ENCODE measurements at regions not wholly inside any gene's neighbourhood (a gene's known extent, or its start where the extent isn't known, plus 50 kb on each side); places are given as distances from the start of the nearest gene placed in this dataset.
"Not testable (repeated sequence)": the region's sequence is repeated elsewhere in the genome, so short reads cannot be mapped to it uniquely, and the experiment has no call there.

DNA sequence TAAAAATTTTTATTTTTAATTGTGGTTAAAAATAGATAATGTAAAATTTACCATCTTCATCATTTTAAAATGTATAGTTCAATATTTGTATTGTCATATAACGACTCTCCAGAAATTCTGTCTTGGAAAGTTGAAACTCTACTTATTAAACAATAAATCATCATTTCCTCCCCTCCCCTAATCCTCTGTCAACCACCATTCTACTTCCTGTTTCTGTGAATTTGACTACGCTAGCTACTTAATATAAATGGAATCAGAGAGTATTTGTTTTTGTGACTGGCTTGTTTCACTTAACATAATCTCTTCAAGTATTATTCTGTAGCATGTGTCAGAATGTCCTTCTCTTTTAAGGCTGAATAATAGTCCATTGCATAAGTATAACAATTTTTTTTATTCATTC is 729.0 kb upstream of the AADAT start:
- TF ChIP-seq, protein P1, sequence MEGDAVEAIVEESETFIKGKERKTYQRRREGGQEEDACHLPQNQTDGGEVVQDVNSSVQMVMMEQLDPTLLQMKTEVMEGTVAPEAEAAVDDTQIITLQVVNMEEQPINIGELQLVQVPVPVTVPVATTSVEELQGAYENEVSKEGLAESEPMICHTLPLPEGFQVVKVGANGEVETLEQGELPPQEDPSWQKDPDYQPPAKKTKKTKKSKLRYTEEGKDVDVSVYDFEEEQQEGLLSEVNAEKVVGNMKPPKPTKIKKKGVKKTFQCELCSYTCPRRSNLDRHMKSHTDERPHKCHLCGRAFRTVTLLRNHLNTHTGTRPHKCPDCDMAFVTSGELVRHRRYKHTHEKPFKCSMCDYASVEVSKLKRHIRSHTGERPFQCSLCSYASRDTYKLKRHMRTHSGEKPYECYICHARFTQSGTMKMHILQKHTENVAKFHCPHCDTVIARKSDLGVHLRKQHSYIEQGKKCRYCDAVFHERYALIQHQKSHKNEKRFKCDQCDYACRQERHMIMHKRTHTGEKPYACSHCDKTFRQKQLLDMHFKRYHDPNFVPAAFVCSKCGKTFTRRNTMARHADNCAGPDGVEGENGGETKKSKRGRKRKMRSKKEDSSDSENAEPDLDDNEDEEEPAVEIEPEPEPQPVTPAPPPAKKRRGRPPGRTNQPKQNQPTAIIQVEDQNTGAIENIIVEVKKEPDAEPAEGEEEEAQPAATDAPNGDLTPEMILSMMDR (IDR thresholded peaks at IDR 0.05; ENCODE audit: borderline replicate concordance, insufficient read depth, low read depth, low read length): no peak
- no peak overlapping the region for H3K4me3 ChIP-seq (ENCODE audit: low read depth, low read length)

DNA sequence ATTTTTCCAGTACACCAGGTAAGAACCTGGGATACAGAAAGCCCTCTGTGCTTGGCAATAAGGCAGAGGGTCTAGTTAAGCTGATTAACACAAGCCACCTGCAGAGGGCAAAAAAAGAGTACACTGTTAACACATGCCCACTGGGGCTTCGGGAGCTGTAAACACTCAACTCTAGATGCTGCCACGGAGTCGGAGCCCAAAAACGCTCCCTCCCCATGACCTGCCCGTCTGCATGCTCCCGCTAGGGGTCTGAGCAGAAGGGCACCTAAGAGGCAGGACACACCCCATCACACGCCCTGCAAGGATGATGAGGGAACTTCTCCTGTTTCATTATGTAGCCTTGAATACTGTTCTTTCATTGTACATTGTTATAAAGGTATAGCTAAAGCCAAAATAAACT is 715.6 kb upstream of the AADAT start:
- H3K4me3 ChIP-seq (ENCODE audit: low read depth, low read length): no peak overlapping the region
- TF ChIP-seq, protein P1 (IDR thresholded peaks at IDR 0.05; ENCODE audit: borderline replicate concordance, insufficient read depth, low read depth, low read length): no peak

DNA sequence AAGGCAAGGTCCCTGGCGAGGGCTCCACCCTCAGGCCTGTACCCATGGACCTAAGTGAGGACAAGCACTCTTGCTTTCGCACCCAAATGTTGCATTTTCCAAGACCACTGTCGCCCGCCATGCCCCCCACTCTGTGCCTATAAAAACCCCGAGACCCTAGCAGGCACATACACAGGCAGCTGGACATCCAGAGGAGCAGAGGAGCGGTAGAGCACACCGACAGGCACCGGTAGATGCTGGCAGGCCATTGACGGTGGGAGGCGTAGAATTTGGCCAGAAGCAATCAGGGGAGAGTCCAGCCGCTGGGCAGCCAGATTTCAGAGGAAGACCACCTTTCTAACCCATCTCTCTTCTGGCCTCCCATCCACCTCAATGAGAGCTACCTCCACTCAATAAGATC is 715.2 kb upstream of the AADAT start:
- no peak overlapping the region for H3K4me3 ChIP-seq (ENCODE audit: low read depth, low read length)
- TF ChIP-seq, protein P1 (IDR thresholded peaks at IDR 0.05; ENCODE audit: borderline replicate concordance, insufficient read depth, low read depth, low read length): no peak

DNA sequence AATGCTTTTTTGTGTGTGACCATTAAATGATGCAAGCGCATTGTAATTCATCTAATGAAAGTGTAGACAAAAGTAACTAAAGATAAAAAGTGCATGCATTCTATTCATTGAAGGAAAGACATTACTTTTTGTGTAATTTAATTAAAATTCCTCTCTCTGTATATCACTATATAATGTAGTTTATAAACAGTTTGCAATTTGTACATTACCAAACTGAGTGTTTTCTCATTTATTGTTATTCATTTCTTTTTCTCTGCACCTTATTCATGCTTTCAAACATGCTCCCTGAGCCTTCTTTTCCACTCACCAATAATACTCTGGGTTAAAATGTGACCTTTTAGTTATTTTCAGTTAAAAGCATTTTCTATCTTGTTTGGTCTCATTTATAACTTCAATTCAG is 713.7 kb upstream of the AADAT start:
- H3K4me3 ChIP-seq (ENCODE audit: low read depth, low read length): no peak overlapping the region
- TF ChIP-seq, protein P1 (IDR thresholded peaks at IDR 0.05; ENCODE audit: borderline replicate concordance, insufficient read depth, low read depth, low read length): no peak

DNA sequence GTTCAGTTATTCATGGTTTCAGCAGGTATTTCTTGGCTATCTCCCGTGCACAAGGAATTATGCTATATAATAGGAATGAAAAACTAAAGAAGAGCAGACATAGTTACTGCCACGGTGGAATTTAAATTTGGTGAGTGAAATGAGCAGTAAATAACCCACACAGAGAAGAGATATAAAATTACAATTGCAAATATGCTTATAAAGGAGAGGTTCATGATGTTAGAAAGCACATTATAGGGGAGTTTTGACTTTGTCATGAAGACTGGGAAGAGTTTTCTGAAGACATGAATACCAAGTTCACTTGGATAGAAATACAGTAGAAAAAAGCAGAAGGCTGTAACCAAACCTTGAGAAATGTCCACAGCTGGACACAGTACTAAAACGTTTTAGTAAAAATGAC is 712.0 kb upstream of the AADAT start:
- no peak overlapping the region for H3K4me3 ChIP-seq (ENCODE audit: low read depth, low read length)
- TF ChIP-seq, protein P1 (IDR thresholded peaks at IDR 0.05; ENCODE audit: borderline replicate concordance, insufficient read depth, low read depth, low read length): no peak

DNA sequence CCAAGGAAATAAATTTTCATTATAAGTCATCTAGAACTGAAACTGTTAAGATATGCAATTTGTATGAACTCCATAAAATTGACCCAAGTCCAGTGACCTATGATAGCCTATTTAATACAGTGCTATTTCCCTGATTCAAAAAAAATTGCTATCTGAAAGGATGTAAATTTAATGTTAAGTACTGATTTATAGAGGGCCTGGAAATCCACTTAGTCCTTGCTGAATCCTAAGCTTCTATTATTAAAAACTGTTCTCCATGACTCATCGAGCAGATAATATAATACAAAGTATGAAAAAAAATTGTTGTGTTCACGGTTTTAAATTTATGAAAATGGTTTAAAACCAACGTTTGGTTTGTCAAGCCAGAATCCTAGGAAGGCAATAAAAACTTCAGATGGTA is 704.8 kb upstream of the AADAT start:
- TF ChIP-seq, protein P1 (IDR thresholded peaks at IDR 0.05; ENCODE audit: borderline replicate concordance, insufficient read depth, low read depth, low read length): no peak
- no peak overlapping the region for H3K4me3 ChIP-seq (ENCODE audit: low read depth, low read length)

DNA sequence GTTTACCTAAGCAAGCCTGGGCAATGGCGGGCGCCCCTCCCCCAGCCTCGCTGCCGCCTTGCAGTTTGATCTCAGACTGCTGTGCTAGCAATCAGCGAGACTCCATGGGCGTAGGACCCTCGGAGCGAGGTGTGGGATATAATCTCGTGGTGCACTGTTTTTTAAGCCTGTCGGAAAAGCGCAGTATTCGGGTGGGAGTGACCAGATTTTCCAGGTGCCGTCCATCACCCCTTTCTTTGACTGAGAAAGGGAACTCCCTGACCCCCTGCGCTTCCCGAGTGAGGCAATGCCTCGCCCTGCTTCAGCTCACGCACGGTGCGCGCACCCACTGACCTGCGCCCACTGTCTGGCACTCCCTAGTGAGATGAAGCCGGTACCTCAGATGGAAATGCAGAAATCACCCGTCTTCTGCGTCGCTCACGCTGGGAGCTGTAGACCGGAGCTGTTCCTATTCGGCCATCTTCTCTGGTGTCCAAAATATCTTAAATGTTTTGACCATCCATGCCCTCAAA is 698.8 kb upstream of the AADAT start:
- H3K4me3 ChIP-seq (ENCODE audit: low read depth, low read length): not testable (repeated sequence)

DNA sequence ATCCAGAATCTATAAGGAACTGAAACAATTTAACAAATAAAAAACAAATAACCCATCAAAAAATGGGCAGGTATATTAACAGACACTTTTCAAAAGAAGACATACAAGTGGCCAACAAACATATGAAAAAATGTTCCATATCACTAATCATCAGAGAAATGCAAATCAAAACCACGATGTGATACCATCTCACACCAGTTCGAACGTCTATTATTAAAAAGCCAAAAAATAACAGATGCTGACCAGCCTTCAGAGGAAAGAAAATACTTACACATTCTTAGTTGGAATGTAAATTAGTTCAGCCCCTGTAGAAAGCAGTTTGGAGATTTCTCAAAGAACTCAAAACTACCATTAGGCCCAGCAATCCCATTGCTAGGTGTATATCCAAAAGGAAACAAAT is 687.9 kb upstream of the AADAT start:
- H3K4me3 ChIP-seq (ENCODE audit: low read depth, low read length): no peak overlapping the region
- TF ChIP-seq, protein P1 (IDR thresholded peaks at IDR 0.05; ENCODE audit: borderline replicate concordance, insufficient read depth, low read depth, low read length): no peak
